K562 (cell line): ENCODE measurements at regions not wholly inside any gene's neighbourhood (a gene's known extent, or its start where the extent isn't known, plus 50 kb on each side); places are given as distances from the start of the nearest gene placed in this dataset.

Source experiments
- ATAC-seq: fragments of 200-7000 bp; cut with Tn5 transposase; 3 replicates; pipeline ENCODE4 v1.9.1; 2020; ENCODE audit warnings: moderate library complexity
- BruUV-seq: library from RNA; stranded (reverse); fragments of 400-500 nt; replicated peaks from 2 replicates; lab custom pipeline; 2021; lab: Mats Ljungman, UMichigan
- CTCF ChIA-PET: fragments of 300-600 bp; formaldehyde crosslinking; extraction: SDS; loops from one replicate; lab custom pipeline; 2021; ENCODE audit warnings: low intra/inter-chr PET ratio; lab: Yijun Ruan, JAX
- POLR2A ChIA-PET: fragments of 300-600, 350-650 bp; sonication (Branson Sonifier 250); formaldehyde crosslinking; extraction: SDS; loops from one replicate; lab custom pipeline; 2021; ENCODE audit warnings: antibody characterized with exemption, inconsistent platforms; lab: Yijun Ruan, JAX
- DNase-seq, 4 experiments: peaks; one replicate each; pipeline versions ENCODE4 v3.0.0 to v3.0.0-alpha.2; 2011 to 2018; ENCODE audit warnings: low spot score in 3 of 4, mixed read lengths in 3 of 4; ENCODE audit errors: extremely low read depth in 1 of 4
- FAIRE-seq: peaks from 2 replicates; lab custom pipeline; 2011; peaks lifted over from hg19 to GRCh38; lab: Jason Lieb, UNC
- H2AFZ ChIP-seq: 2 replicates; pipeline ENCODE4 v1.6.0; 2011; ENCODE audit warnings: low read depth, low read length, control low read depth, inconsistent platforms
- H3K27ac ChIP-seq: fragments of 200-600 bp; 3 replicates; pipeline ENCODE4 v1.8.0; 2011; ENCODE audit warnings: low read depth, mild to moderate bottlenecking, control low read depth, inconsistent platforms, low read length, moderate library complexity, mixed read lengths; ENCODE audit errors: extremely low read depth
- H3K27me3 ChIP-seq, 2 experiments: fragments of 300-600 bp in 1 of 2; 2 replicates in 1 of 2; 3 replicates in 1 of 2; pipeline versions ENCODE4 v1.6.0 to v1.8.0; 2011; ENCODE audit warnings: inconsistent platforms in 2 of 2, low read length in 2 of 2, mild to moderate bottlenecking in 1 of 2, mixed read lengths in 1 of 2, moderate library complexity in 1 of 2; ENCODE audit not compliant: control insufficient read depth in 2 of 2, insufficient read depth in 2 of 2
- H3K36me3 ChIP-seq: fragments of 300-600 bp; 3 replicates; pipeline ENCODE4 v1.8.0; 2011; ENCODE audit warnings: mild to moderate bottlenecking, low read length, inconsistent platforms; ENCODE audit not compliant: control insufficient read depth, insufficient read depth
- H3K4me1 ChIP-seq, 2 experiments: fragments of 200-600 bp in 1 of 2; replicated peaks in 1 of 2; 2 replicates in 1 of 2; 3 replicates in 1 of 2; pipeline versions ENCODE4 v1.5.1 to v1.8.0; 2011; ENCODE audit warnings: inconsistent platforms in 2 of 2, low read length in 2 of 2, mild to moderate bottlenecking in 1 of 2, mixed read lengths in 1 of 2, moderate library complexity in 1 of 2; ENCODE audit not compliant: control insufficient read depth in 2 of 2, insufficient read depth in 2 of 2
- H3K4me2 ChIP-seq: 2 replicates; pipeline ENCODE4 v1.6.1; 2011; ENCODE audit warnings: low read length, control low read depth, inconsistent platforms, mixed read lengths; ENCODE audit not compliant: insufficient read depth
- H3K4me3 ChIP-seq: fragments of 200-600 bp; sonication (generic), shearing (Covaris generic); 2 replicates; pipeline ENCODE4 v1.5.1; 2016; ENCODE audit warnings: control low read depth, inconsistent platforms
- H3K79me2 ChIP-seq: fragments of 200-600 bp; 3 replicates; pipeline ENCODE4 v1.8.0; 2011; ENCODE audit warnings: low read length, inconsistent platforms; ENCODE audit not compliant: control insufficient read depth, insufficient read depth
- H3K9ac ChIP-seq, 2 experiments: 2 replicates each; pipeline versions ENCODE4 v1.6.0 to v1.6.1; 2011; ENCODE audit warnings: low read depth in 2 of 2, low read length in 2 of 2, control low read depth in 1 of 2, inconsistent platforms in 1 of 2, mild to moderate bottlenecking in 1 of 2, mixed read lengths in 1 of 2; ENCODE audit not compliant: insufficient read depth in 1 of 2
- H3K9me1 ChIP-seq: one replicate; pipeline ENCODE4 v1.6.0; 2011; ENCODE audit warnings: inconsistent platforms, mild to moderate bottlenecking, low read length, moderate library complexity; ENCODE audit not compliant: control insufficient read depth, insufficient read depth
- H3K9me3 ChIP-seq: replicated peaks from 2 replicates; pipeline ENCODE4 v1.5.1; 2011; ENCODE audit warnings: low read depth, low read length, inconsistent platforms; ENCODE audit not compliant: control insufficient read depth, insufficient read depth
- H4K20me1 ChIP-seq: replicated peaks from 2 replicates; pipeline ENCODE4 v1.6.1; 2011; ENCODE audit warnings: low read length, inconsistent platforms, mixed read lengths; ENCODE audit not compliant: control insufficient read depth, insufficient read depth
- CBFA2T2 ChIP-seq: fragments of 450-650 bp; conservative IDR thresholded peaks from 2 replicates; pipeline ENCODE4 v1.6.1; 2017; ENCODE audit warnings: mild to moderate bottlenecking
- FOXK2 ChIP-seq, 2 experiments: fragments of 450-650 bp; IDR thresholded peaks in 1 of 2; conservative IDR thresholded peaks in 1 of 2; 2 replicates each; pipeline ENCODE4 v1.6.1; 2016; ENCODE audit warnings: low read depth in 2 of 2, mild to moderate bottlenecking in 1 of 2
- FOXM1 ChIP-seq, 2 experiments: fragments of 450-650 bp in 1 of 2; sonication (generic) in 1 of 2; formaldehyde crosslinking in 1 of 2; IDR thresholded peaks; 2 replicates each; pipeline versions ENCODE4 v1.6.1 to v1.9.0; 2017 to 2022; ENCODE audit warnings: low read depth in 2 of 2, mild to moderate bottlenecking in 2 of 2, missing genetic modification reagents in 1 of 2, moderate library complexity in 1 of 2
- MYBL2 ChIP-seq, 2 experiments: fragments of 450-650 bp in 1 of 2; sonication (generic) in 1 of 2; formaldehyde crosslinking in 1 of 2; IDR thresholded peaks; 2 replicates each; pipeline versions ENCODE4 v1.6.1 to v1.8.1; 2017 to 2022; ENCODE audit warnings: borderline replicate concordance in 1 of 2, inconsistent platforms in 1 of 2, low read depth in 1 of 2, mild to moderate bottlenecking in 1 of 2, missing genetic modification reagents in 1 of 2, moderate library complexity in 1 of 2
- SLC30A9 ChIP-seq: fragments of 250-450 bp; sonication (Bioruptor Pico); IDR thresholded peaks from 2 replicates; pipeline ENCODE4 v1.8.0; 2022; ENCODE audit warnings: mild to moderate bottlenecking, moderate library complexity
- ZNF431 ChIP-seq: sonication (generic); formaldehyde crosslinking; IDR thresholded peaks from 2 replicates; pipeline ENCODE4 v1.8.0; 2022; ENCODE audit warnings: mild to moderate bottlenecking, missing genetic modification reagents
- WGBS: fragments of 100-300 bp; shearing (Covaris generic); methylation state at CpG from one replicate; pipeline ENCODE4 v1.1.6; 2016; ENCODE audit warnings: low coverage, mixed read lengths; ENCODE audit not compliant: insufficient coverage; ENCODE audit errors: missing lambda C conversion rate; 5-methylcytosine and 5-hydroxymethylcytosine counted together
- in situ Hi-C: fragments of 300-500 bp; cut with MboI; formaldehyde crosslinking; loops from 4 replicates; pipeline ENCODE4 v1.15.0; 2018; ENCODE audit warnings: inconsistent platforms, mixed read lengths
- intact Hi-C: fragments of 100-400 bp; cut with micrococcal nuclease; formaldehyde crosslinking; loops from 2 replicates; pipeline ENCODE4 v1.14.2; 2022
- TF ChIP-seq, protein P1 (sequence below): sonication (generic); formaldehyde crosslinking; IDR thresholded peaks from 2 replicates; pipeline ENCODE4 v1.8.0; 2022; ENCODE audit warnings: missing genetic modification reagents, mild to moderate bottlenecking, moderate library complexity, borderline replicate concordance
- TF ChIP-seq, protein P2 (sequence below), 3 experiments: IDR thresholded peaks in 2 of 3; conservative IDR thresholded peaks in 1 of 3; 2 replicates each; pipeline ENCODE4 v1.5.1; 2011 to 2012; ENCODE audit warnings: low read length in 3 of 3, mild to moderate bottlenecking in 3 of 3, control low read depth in 2 of 3, improper control_type of control experiment in 1 of 3, inconsistent platforms in 1 of 3, low read depth in 1 of 3, mixed read lengths in 1 of 3, moderate library complexity in 1 of 3; ENCODE audit not compliant: insufficient read depth in 2 of 3
- TF ChIP-seq, protein P3 (sequence below): fragments of 250-450 bp; sonication (Bioruptor Pico); IDR thresholded peaks from 2 replicates; pipeline ENCODE4 v1.4.0; 2020

DNA sequence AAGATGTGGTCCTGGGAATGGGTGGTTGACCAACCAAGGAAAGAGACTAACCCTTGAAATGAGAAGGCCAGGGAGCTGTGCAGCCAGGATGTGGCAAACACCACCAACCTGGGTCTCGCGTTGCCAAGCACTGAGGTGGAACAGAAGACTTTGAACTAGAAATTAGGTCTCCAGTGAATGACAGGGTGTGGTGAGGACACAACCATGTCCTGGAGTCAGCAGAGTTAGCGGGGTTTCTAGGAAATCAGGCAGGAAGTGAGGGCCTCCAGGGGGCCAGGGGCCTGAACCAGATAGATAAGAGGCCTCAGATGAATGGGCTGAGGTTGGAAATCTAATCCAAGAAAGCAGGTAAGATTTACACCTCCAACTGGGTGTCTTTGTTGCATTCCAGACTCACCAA, 353.3 kb upstream of the ARID1B start (continued):
- TF ChIP-seq, protein P1, sequence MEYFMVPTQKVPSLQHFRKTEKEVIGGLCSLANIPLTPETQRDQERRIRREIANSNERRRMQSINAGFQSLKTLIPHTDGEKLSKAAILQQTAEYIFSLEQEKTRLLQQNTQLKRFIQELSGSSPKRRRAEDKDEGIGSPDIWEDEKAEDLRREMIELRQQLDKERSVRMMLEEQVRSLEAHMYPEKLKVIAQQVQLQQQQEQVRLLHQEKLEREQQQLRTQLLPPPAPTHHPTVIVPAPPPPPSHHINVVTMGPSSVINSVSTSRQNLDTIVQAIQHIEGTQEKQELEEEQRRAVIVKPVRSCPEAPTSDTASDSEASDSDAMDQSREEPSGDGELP, result no peak
- 0 out of 2 replicates have a peak, but pooled peaks have one; percentile 20 for TF ChIP-seq CBFA2T2
- TF ChIP-seq, protein P2, sequence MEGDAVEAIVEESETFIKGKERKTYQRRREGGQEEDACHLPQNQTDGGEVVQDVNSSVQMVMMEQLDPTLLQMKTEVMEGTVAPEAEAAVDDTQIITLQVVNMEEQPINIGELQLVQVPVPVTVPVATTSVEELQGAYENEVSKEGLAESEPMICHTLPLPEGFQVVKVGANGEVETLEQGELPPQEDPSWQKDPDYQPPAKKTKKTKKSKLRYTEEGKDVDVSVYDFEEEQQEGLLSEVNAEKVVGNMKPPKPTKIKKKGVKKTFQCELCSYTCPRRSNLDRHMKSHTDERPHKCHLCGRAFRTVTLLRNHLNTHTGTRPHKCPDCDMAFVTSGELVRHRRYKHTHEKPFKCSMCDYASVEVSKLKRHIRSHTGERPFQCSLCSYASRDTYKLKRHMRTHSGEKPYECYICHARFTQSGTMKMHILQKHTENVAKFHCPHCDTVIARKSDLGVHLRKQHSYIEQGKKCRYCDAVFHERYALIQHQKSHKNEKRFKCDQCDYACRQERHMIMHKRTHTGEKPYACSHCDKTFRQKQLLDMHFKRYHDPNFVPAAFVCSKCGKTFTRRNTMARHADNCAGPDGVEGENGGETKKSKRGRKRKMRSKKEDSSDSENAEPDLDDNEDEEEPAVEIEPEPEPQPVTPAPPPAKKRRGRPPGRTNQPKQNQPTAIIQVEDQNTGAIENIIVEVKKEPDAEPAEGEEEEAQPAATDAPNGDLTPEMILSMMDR (IDR thresholded peaks at IDR 0.05 in 2 of 3, conservative IDR thresholded peaks at IDR 0.05 in 1 of 3; ENCODE audit: insufficient read depth in 2 of 3, low read depth in 1 of 3, low read length in 3 of 3), result no peak
- no peak for TF ChIP-seq MYBL2 (IDR thresholded peaks at IDR 0.05; ENCODE audit: low read depth)
- no peak for TF ChIP-seq MYBL2 (CRISPR knock-in tag; IDR thresholded peaks at IDR 0.05; ENCODE audit: borderline replicate concordance)
- no peak for TF ChIP-seq FOXK2 (conservative IDR thresholded peaks at IDR 0.05 in 1 of 2, IDR thresholded peaks at IDR 0.05 in 1 of 2; ENCODE audit: low read depth in 2 of 2)

DNA sequence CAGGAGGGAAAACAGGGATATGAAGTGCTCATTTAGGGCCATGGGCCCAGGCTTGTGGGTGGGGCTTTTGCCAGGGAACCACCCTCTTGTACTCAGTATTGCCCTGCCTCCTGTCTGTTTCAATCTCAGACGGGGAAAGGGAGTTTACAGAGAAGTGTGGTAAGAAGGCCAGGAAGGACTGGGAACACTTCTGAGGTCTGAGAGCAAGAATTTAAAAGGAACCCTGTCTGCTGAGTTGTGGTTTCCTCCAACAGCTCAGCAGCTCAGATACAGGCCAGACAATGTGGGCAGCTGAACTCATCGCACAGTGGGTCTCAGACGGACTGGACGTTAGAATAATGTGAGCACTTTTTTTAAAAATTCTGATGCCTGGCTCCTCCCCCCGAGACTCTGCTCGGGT, 354.1 kb upstream of the ARID1B start:
- CTCF ChIA-PET, result no interaction called here
- Histone ChIP-seq H3K4me3 (no peak overlapping the region), H3K9me1 (no peaks in the 10 kb centered on the region), H3K27me3 (no peaks in the 10 kb centered on the region), H3K9ac (no peak overlapping the region), H3K9me3 (no peaks in the 10 kb centered on the region), H3K4me1 (peaks cover 2 to 7% of the 10 kb centered on the region in 2 experiments; a peak in 3 of 5 replicates), H3K27ac (no peak overlapping the region), H3K4me2 (no peak overlapping the region), H3K79me2 (no peaks in the 10 kb centered on the region), H3K36me3 (no peaks in the 10 kb centered on the region), H2AFZ (no peak overlapping the region), H4K20me1 (no peaks in the 10 kb centered on the region)
- intact Hi-C loops (no loop called here), in situ Hi-C loops (no loop called here)
- ATAC-seq (no peak), FAIRE-seq (no peak), DNase-seq (no peak)
- WGBS, result 0% methylated on average over 6 of the region's 6 CpGs
- POLR2A ChIA-PET, result interaction anchor here (0.7 kb wide), 1 partner anchor 17 kb away, joined by 4 read pairs; no protein-coding TSS in a partner anchor
- BruUV-seq, result no TSS peak
- TF ChIP-seq, protein P3, sequence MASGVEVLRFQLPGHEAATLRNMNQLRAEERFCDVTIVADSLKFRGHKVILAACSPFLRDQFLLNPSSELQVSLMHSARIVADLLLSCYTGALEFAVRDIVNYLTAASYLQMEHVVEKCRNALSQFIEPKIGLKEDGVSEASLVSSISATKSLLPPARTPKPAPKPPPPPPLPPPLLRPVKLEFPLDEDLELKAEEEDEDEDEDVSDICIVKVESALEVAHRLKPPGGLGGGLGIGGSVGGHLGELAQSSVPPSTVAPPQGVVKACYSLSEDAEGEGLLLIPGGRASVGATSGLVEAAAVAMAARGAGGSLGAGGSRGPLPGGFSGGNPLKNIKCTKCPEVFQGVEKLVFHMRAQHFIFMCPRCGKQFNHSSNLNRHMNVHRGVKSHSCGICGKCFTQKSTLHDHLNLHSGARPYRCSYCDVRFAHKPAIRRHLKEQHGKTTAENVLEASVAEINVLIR (CRISPR knock-in tag), result no peak
- TF ChIP-seq SLC30A9 (CRISPR knock-in tag), result no peak
- no peak for TF ChIP-seq FOXM1 (IDR thresholded peaks at IDR 0.05; ENCODE audit: low read depth)
- no peak for TF ChIP-seq FOXM1 (CRISPR knock-in tag; IDR thresholded peaks at IDR 0.05; ENCODE audit: low read depth)
- no peak for TF ChIP-seq ZNF431 (CRISPR knock-in tag)
- TF ChIP-seq, protein P1, result no peak
